Ishikawa (cell line): ENCODE measurements at regions not wholly inside any gene's neighbourhood (a gene's known extent, or its start where the extent isn't known, plus 50 kb on each side); places are given as distances from the start of the nearest gene placed in this dataset.

ENCODE experiments used
- CEBPB ChIP-seq: IDR thresholded peaks from 2 replicates; pipeline ENCODE4 v1.6.1; 2012
- CREB1 ChIP-seq: IDR thresholded peaks from 2 replicates; pipeline ENCODE4 v1.6.1; 2012; ENCODE audit warnings: low read depth
- EGR1 ChIP-seq: IDR thresholded peaks from 2 replicates; pipeline ENCODE4 v1.6.1; 2012
- EP300 ChIP-seq: IDR thresholded peaks from 2 replicates; pipeline ENCODE4 v1.6.1; 2012; ENCODE audit warnings: borderline replicate concordance
- FOXM1 ChIP-seq: IDR thresholded peaks from 2 replicates; pipeline ENCODE4 v1.6.1; 2012; ENCODE audit warnings: low read depth, borderline replicate concordance
- NFIC ChIP-seq: IDR thresholded peaks from 2 replicates; pipeline ENCODE4 v1.6.1; 2012
- TAF1 ChIP-seq: IDR thresholded peaks from 2 replicates; pipeline ENCODE4 v1.6.1; 2012; ENCODE audit warnings: low read depth, mild to moderate bottlenecking
- TEAD4 ChIP-seq: IDR thresholded peaks from 2 replicates; pipeline ENCODE4 v1.6.1; 2012
- YY1 ChIP-seq: IDR thresholded peaks from 2 replicates; pipeline ENCODE4 v1.6.1; 2012; ENCODE audit warnings: low read depth
- TF ChIP-seq, protein P1 (sequence below): IDR thresholded peaks from 2 replicates; pipeline ENCODE4 v1.6.1; 2012; ENCODE audit warnings: low read depth, mild to moderate bottlenecking
- TF ChIP-seq, protein P2 (sequence below): IDR thresholded peaks from 2 replicates; pipeline ENCODE4 v1.6.1; 2012
- TF ChIP-seq, protein P3 (sequence below): IDR thresholded peaks from 2 replicates; pipeline ENCODE4 v1.6.1; 2012

DNA sequence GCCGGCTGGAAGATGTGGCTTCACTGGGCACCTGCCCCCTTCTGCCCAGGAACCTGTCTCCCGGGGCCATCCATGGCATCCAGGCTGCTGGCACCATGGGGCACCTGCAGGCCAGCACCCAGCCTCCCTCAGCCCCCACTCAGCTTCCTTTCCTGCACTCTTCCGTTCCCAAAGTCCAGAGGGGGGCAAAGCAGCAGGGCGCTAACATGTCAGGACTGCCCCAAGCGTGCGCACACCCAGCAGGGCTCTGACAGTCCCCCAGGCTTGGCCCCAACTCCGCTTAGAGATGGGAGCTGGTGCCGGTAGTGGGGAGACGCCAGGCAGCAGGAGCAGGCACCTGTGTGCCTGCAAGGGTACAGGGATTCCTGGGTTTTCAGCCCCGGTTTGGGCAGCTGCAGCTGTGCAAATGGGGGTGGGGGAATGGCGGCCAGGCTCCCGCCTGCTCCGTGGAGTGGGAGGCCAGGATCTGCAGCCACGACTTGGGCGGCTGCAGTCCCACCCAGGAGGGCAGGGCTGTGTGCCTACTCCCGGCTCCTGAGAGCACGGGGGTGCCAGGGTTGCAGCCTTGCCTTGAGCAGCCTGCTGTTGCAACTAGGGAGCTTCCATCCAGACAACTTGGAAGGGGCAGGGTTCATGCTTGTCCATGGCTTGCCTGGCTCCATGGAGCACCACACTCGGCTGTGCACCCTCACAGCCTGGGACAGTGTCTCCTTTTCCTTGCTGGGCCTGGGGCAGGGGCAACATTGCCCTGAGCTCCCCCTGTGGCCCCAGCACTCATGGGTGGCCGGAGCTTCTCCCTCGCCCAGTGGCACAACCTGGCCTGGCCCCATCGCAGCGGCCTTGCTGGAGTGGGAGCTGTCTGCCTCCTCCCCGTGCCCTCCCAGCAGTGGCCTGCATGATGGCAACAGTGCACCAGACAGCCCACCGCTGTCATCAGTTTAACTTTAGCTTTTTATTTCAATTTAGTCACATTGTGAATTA is 561.1 kb downstream of the MTRR start:
- TF ChIP-seq NFIC (no peak), EP300 (no peak), CEBPB (no peak), CREB1 (no peak), FOXM1 (no peak), TAF1 (no peak), TEAD4 (no peak), YY1 (no peak), EGR1 (no peak)
- TF ChIP-seq, protein P1, sequence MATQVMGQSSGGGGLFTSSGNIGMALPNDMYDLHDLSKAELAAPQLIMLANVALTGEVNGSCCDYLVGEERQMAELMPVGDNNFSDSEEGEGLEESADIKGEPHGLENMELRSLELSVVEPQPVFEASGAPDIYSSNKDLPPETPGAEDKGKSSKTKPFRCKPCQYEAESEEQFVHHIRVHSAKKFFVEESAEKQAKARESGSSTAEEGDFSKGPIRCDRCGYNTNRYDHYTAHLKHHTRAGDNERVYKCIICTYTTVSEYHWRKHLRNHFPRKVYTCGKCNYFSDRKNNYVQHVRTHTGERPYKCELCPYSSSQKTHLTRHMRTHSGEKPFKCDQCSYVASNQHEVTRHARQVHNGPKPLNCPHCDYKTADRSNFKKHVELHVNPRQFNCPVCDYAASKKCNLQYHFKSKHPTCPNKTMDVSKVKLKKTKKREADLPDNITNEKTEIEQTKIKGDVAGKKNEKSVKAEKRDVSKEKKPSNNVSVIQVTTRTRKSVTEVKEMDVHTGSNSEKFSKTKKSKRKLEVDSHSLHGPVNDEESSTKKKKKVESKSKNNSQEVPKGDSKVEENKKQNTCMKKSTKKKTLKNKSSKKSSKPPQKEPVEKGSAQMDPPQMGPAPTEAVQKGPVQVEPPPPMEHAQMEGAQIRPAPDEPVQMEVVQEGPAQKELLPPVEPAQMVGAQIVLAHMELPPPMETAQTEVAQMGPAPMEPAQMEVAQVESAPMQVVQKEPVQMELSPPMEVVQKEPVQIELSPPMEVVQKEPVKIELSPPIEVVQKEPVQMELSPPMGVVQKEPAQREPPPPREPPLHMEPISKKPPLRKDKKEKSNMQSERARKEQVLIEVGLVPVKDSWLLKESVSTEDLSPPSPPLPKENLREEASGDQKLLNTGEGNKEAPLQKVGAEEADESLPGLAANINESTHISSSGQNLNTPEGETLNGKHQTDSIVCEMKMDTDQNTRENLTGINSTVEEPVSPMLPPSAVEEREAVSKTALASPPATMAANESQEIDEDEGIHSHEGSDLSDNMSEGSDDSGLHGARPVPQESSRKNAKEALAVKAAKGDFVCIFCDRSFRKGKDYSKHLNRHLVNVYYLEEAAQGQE = no peak
- TF ChIP-seq, protein P2, sequence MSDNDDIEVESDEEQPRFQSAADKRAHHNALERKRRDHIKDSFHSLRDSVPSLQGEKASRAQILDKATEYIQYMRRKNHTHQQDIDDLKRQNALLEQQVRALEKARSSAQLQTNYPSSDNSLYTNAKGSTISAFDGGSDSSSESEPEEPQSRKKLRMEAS = no peak
- TF ChIP-seq, protein P3, sequence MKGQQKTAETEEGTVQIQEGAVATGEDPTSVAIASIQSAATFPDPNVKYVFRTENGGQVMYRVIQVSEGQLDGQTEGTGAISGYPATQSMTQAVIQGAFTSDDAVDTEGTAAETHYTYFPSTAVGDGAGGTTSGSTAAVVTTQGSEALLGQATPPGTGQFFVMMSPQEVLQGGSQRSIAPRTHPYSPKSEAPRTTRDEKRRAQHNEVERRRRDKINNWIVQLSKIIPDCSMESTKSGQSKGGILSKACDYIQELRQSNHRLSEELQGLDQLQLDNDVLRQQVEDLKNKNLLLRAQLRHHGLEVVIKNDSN = no peak
